ENCODE measurements at regions not wholly inside any gene's neighbourhood (a gene's known extent, or its start where the extent isn't known, plus 50 kb on each side); places are given as distances from the start of the nearest gene placed in this dataset.

- DNase-seq (no peak), ATAC-seq (peak in 1 of 4 donors; percentile 13)
- TF ChIP-seq POLR2A (IDR thresholded peaks at IDR 0.05) (no peak), CTCF (IDR thresholded peaks at IDR 0.05) (no peak)
- Histone ChIP-seq H3K27me3 (no peaks in the 10 kb centered on the region), H3K4me1 (no peaks in the 10 kb centered on the region), H3K4me3 (no peak overlapping the region), H3K27ac (no peak overlapping the region), H3K9me3 (no peaks in the 10 kb centered on the region), H3K36me3 (no peaks in the 10 kb centered on the region)
- intact Hi-C loops (cut with DNase I), result no loop called here
- 60% methylated on average over 1 of the region's 2 CpGs for WGBS (ENCODE audit: insufficient coverage, low coverage, low lambda C conversion rate, missing lambda C conversion rate)
Observed at GRCh38 chr5:35384658-35385057, 154.4 kb upstream of the PRLR start.

GRCh38 chr5:35383041-35383440 lies 152.8 kb upstream of the PRLR start:
- H3K27me3 ChIP-seq, result no peaks in the 10 kb centered on the region
- DNase-seq (no peak), ATAC-seq (no peak)
- intact Hi-C loops (cut with DNase I), result no loop called here
- H3K36me3 ChIP-seq, result no peaks in the 10 kb centered on the region
- TF ChIP-seq POLR2A (IDR thresholded peaks at IDR 0.05) (no peak), CTCF (IDR thresholded peaks at IDR 0.05) (no peak)
- no peaks in the 10 kb centered on the region for H3K4me1 ChIP-seq
- H3K27ac ChIP-seq, result no peak overlapping the region
- no peak overlapping the region for H3K4me3 ChIP-seq
- 58% methylated on average over 3 of the region's 3 CpGs for WGBS (ENCODE audit: insufficient coverage, low coverage, low lambda C conversion rate, missing lambda C conversion rate)
- no peaks in the 10 kb centered on the region for H3K9me3 ChIP-seq

GRCh38 chr5:35377653-35378052 lies 147.4 kb upstream of the PRLR start:
- Histone ChIP-seq H3K4me1 (no peaks in the 10 kb centered on the region), H3K9me3 (no peaks in the 10 kb centered on the region), H3K27ac (no peak overlapping the region), H3K36me3 (no peaks in the 10 kb centered on the region), H3K27me3 (no peaks in the 10 kb centered on the region), H3K4me3 (no peak overlapping the region)
- DNase-seq (no peak), ATAC-seq (no peak)
- intact Hi-C loops (cut with DNase I), result no loop called here
- 74% methylated on average over 4 of the region's 4 CpGs for WGBS (ENCODE audit: insufficient coverage, low coverage, low lambda C conversion rate, missing lambda C conversion rate)
- TF ChIP-seq POLR2A (IDR thresholded peaks at IDR 0.05) (no peak), CTCF (IDR thresholded peaks at IDR 0.05) (no peak)

GRCh38 chr5:35374584-35374983 lies 144.3 kb upstream of the PRLR start:
- Histone ChIP-seq H3K4me1 (no peaks in the 10 kb centered on the region), H3K27me3 (no peaks in the 10 kb centered on the region), H3K9me3 (no peaks in the 10 kb centered on the region), H3K4me3 (no peak overlapping the region), H3K27ac (no peak overlapping the region), H3K36me3 (no peaks in the 10 kb centered on the region)
- ATAC-seq (peak; percentile 31 to 80 (median 58)), DNase-seq (no peak)
- intact Hi-C loops (cut with DNase I), result no loop called here
- no peak for TF ChIP-seq CTCF (IDR thresholded peaks at IDR 0.05)
- TF ChIP-seq POLR2A (IDR thresholded peaks at IDR 0.05), result no peak

- H3K27me3 ChIP-seq, result no peaks in the 10 kb centered on the region
- H3K4me1 ChIP-seq, result no peaks in the 10 kb centered on the region
- intact Hi-C loops (cut with DNase I), result no loop called here
- H3K9me3 ChIP-seq, result no peaks in the 10 kb centered on the region
- WGBS (ENCODE audit: insufficient coverage, low coverage, low lambda C conversion rate, missing lambda C conversion rate), result 94% methylated on average over 3 of the region's 3 CpGs
- H3K36me3 ChIP-seq, result no peaks in the 10 kb centered on the region
- TF ChIP-seq CTCF (IDR thresholded peaks at IDR 0.05) (no peak), POLR2A (IDR thresholded peaks at IDR 0.05) (no peak)
- H3K27ac ChIP-seq, result no peak overlapping the region
- no peak for DNase-seq
- ATAC-seq, result no peak
- no peak overlapping the region for H3K4me3 ChIP-seq
Observed at GRCh38 chr5:35373249-35373648, 143.0 kb upstream of the PRLR start.
